Stimulated activated CD4-positive, alpha-beta T cell treated with anti-CD3 and anti-CD28 coated beads, Interleukin-1b, Interleukin-23, amount 100 ng/mL, for 1 hour (primary cell): ENCODE measurements at regions not wholly inside any gene's neighbourhood (a gene's known extent, or its start where the extent isn't known, plus 50 kb on each side); places are given as distances from the start of the nearest gene placed in this dataset.

Source experiments
- DNase-seq, 2 donors: peaks; one replicate each; pipeline ENCODE4 v3.0.0-alpha.2; 2020; ENCODE audit warnings: low read depth in 2 of 2

DNA sequence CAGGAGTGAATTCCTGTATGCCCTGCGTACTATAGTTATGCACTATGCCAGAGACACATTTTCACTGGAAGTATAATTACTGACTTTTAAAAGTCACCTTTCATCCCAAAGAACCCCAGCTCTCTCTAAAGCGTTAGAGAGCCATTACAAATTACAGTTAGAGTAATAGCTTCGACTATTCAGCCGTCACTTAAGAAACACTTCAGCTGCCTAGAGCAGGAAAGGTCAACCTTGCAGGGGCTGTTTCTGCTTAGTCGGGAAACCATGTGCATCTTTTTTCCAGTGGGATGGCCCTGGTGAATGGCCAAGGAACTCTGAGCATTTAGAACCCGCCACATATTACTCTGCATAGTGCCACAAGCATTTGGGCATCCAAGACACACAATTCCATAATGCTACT is 235.9 kb downstream of the ARRDC4 start:
- no peak for DNase-seq

DNA sequence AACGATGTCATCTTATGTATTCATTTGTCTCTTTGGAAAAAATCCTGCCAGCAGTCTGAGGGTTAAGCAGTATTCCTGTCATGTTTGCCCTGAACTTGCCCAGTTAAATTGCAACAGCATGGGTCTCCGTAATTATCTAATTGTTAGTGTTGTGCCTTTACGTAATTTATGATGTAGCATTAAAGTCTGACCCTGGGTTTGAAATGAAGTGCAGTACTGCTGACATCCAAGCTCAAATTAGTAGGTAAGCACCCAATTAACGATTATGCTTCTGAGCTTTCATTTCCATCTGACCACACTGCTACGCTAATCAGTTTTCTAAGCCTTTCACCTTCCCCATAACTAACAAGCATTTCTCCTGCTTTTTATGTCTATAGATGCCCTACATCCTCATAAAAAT is 241.8 kb downstream of the ARRDC4 start:
- no peak for DNase-seq

DNA sequence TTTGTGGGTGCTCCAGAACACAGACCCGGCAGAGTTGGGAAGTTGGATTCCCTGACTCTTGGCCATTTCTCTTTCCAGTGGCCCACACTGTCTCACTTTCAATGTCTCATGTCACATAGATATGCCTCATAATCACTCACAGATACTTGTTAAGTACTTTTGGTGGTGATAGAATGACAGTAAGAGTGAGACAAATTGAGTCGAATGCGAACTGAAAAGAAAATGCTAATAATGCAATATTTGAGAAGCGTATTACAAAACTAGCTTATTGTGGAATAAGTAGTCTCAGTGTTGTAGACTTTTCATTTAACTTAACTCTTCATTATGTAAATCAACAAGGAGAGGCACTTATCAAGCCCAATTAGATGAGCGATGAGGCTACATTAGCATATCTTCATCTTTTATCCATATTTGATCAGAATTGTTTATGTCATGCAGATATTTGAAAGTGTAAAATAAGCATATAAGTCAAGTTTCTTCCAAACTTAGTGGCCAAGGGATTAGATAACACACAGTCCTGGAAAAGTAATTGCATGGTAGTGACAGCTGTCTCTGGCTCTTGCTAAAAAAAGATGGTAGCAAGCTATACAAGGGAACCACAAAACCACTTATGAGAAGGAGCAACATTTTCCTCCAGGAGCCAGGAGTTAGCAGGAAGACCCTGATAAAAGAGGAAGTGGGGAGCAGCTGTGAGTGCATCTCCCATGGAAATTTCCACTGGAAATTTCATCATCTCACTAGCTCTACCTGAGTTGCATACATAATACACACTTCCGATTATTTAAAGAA is 243.6 kb downstream of the ARRDC4 start:
- no peak for DNase-seq

DNA sequence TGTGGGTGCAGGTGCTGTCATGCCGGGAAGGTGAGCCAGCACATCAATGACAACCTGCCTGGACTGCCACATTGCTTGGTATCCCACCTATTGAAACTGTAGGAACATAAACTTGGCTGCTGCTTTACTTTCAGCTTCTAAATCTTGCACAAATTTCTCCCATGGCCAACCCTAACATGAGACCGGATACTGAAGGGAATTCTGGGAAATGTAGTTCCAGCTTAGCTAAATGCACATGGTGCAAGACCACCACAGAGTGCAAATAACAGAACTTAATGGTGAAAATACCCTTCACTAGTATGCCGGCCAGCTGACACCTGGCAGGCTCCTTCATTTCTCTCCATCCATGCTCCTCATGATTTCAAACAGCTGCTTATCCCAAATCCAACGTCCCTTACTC is 247.4 kb downstream of the ARRDC4 start:
- no peak for DNase-seq

DNA sequence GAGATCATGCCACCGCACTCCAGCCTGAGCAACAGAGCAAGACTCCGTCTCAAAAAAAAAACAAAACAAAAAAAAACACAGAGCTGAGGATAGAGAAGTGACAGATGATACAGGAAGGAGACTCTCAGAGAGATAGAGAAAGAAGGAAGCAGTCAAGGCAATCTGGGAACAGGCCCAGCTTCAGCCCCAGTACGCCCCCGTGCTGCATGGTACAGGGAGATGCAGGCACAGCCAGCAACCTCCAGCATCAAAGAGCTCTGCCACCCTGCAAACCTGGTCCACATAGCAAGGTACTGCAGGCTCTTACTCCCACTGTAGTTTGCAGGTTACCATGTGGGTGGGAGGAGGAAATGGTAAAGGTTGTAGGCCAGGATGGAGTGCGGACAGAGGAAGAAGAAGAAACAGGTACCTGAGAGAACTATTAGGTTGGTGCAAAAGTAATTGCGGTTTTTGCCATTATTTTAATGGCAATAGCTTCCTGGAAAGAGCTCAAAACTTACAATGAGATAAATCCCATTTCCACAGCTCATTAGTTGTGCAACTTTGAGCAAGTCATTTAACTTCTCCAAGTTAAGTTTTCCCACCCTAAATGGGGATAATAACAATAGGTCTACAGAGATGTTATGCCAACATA is 253.0 kb downstream of the ARRDC4 start:
- DNase-seq = no peak

DNA sequence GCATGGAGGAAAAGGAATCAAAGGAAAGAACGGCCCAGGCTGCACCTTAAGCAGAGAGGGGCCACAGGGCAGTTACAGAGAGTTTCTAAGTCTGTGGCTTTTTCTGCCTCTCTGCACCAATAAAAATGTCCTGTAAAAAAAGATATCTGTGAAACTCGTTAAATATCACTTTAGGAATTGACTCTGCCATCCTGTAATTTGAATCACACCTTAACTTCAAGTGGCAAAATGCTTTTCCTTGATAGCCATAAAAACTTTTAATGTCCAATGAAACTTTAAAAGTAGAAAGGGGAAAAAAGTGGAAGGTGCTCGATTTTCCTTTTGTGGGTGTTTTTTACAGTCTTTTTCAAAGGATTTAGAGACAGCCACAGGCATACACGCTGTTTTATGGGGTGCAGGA is 255.7 kb downstream of the ARRDC4 start:
- no peak for DNase-seq

DNA sequence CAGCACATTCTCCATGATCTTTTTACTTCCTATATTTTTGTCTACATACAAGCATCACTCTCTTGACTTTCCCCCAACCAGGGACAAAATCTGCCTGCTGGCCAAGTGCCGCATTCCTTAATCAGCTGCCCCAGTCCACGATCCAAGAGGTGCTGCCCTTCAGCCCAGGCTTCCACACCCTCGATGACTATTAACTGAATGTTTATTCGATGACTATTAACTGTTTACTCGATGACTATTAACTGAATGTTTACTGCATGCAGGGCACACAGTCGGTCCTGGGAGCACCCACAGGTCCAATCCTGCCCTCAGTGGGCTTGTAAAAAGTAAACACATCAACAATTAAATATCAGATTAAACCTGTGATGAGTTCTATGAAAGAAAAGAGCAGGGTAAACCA is 256.9 kb downstream of the ARRDC4 start:
- DNase-seq = no peak

DNA sequence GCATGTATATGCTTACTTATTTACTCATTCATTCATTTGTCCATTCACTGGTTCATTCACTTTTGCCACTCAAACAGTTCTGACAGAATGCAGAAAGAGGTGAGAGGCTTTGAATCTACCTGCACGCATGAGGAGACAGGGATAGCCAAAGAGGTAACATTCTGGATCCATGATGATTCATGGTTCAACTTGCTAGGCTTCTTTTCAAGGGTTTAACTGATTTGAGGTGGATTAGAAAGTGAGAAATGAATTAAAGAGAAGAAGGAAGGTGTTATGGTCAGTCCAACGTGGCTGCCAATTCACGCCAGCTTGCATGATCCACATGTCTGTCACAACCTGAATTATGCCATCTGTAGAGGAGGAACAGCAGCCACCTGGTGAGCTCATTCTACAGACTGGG is 260.6 kb downstream of the ARRDC4 start:
- DNase-seq = no peak

DNA sequence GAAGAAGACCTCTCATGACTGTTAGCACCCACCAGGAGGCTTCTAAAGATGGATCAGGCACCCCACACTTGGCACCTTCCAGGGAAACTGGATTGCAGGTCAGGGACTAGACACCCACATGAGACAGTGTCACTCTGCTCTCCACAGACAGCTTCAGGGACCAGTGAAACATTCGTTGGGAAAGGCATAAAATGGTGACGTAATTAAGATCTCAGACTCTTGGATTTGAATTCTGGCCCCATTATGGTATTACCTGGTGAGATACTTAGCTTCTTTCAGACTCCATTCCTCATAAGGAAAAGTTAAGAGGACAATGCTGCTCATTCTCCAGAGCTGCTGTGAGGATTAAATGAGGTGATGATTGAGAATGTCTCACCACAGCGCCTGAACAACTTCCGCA is 261.1 kb downstream of the ARRDC4 start:
- no peak for DNase-seq

DNA sequence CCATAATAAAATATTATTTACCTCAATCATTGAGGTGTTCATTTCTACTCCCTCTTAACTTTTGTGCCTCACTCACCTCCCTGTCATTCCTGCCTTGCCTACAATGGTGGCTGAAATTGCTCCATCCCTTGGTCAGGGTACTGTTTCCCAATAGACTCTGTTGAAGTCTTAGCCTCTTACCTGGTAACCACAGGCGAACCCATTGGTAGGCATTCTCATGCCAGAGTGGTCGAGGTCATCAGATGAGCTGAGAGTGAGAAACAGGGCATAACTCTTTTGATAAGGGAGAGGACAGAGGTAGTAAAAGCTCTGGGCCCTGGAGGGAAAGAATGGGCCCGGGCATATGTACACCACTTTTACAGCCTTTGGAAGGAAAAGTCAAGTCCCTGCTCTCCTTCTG is 265.6 kb downstream of the ARRDC4 start:
- DNase-seq = no peak

DNA sequence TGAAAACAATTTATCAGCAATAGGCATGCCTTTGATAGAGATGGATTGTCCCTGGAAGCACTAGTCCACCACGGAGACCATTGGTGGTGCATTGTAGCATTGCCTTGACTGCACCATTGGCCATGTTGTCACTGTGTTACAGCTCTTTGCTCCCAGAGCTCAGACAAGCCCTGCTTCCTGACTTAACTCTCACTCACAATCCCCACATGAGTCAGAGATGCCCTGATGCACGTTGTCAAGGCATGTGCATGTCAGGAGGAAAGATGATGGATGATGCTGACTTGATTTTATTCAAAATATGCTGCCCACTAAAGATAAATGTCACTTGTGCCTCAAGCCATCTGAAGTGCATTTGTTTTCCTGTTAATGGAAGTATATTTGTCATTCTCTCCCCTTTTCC is 266.1 kb downstream of the ARRDC4 start:
- no peak for DNase-seq

DNA sequence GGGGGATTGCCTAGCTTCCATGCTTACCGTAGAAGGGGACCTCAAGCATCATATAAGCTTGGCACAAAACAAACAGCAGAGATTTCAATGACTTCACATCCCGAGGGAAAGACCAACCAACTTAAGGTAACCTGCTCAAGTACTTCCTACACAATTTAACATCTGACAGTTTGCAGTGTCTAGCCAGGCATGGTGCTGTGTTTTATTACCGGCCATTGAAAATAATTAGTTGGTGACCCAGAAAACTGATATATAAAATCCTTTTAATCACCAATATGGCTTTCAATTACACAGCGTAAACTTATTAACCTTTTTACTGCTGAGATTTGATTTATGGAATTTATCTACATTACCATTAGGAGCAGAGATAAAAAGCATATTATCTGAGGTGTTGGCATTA is 268.3 kb downstream of the ARRDC4 start:
- no peak for DNase-seq

DNA sequence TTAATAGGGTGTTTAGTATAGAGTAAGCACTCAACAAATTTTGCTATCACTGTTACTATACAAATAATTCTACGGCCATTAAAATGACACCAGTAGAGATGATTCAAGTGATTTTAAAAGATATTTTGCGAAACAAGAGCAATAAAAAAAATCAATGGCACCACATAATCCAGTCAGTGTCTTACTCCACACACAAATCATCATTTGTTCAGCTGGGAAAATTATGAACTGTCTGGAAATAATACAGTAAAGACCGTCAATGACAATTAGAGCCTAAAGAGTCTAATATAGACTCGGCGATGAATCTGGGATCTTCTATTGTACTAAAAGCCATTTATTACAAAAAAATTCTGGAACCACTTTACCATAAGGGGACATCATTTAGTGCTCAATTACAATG is 270.5 kb downstream of the ARRDC4 start:
- DNase-seq = no peak

DNA sequence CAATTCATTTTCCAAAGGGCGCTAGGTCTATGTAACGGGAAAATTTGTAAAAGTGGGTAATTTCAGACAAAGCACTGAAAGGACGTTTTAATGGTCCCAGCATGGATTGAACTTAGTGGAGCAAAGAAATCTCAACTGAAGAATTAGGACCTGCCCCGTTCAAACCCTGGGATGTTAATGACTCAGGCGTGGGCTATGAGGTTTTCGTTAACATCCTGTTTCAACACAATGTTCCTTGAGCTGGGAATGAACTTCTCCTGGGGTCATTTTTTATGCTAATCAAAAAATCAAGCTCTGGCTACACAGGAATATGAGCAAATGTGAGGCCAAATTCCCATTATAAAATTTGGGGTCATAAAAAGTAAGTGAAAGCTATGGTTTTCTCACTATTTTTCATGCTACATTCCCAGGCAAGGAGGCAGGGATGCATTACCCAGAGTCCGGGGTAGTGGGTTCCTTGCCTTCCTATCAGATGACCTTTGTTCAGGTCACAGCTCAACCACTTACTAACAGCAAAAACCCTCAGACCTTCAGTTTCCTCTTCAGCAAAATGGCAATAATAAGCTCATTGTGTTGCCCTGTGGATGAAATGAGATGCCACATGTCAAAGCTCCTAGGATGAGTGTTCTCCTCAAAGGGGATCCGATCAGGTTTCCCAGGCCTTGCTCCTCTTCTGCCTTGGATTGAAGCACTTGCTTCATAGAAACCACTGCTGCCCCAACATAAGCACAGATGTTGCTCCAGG is 271.4 kb downstream of the ARRDC4 start:
- no peak for DNase-seq

DNA sequence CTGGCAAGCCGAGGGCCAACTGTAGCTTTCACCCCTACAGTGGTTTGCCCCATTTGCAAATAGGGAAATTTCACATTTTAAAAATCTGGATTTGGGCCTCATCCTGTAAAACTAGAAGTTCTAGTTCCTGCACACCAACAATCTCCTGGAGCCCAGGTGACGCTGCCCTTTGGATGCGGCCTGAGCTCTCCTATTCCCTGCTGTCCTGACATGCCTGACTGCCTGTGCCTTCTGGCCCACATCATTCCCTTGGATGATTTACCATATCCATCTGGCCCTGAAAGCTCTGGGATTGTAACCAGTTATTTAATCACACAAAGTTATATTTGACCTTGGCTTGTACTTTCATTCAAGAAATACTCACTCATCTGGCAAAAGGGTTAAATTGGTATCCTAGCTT is 272.3 kb downstream of the ARRDC4 start:
- DNase-seq = no peak

DNA sequence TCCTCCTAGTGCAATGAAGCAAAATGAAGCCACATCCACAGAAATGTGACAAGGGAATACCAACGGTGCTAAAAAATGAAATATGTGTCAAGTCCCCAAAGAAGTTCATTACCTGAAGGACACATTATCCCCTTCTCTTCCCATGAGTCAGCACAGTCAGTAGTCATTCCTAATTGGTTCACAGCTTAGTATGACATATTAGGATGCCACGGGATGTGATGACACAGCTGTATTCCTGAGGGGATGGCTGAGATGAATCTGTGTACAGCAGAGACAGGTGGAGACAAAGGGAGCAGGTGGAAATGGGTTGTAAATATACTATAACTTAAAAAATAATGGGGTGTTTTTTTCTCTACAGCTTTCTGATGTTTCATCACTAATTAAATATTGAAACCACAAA is 273.4 kb downstream of the ARRDC4 start:
- DNase-seq = no peak

DNA sequence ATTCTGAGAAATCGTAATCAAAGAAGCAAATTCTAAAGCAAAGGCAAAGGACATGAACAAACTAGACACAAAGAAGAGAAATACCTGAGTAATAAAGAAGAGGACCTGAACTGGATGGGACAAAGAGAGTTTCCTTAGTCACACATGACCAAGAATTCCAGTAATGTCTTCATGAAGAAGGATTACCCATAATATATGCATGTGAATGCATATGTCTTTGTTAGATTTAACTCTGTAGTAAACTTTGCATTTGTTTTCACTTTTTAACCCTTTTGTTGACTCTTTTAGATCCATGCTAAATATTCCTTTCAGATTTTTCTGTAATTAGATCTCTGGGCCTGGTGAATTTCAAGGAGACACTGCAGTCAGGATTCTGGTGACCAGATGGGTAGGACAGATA is 279.8 kb downstream of the ARRDC4 start:
- no peak for DNase-seq

DNA sequence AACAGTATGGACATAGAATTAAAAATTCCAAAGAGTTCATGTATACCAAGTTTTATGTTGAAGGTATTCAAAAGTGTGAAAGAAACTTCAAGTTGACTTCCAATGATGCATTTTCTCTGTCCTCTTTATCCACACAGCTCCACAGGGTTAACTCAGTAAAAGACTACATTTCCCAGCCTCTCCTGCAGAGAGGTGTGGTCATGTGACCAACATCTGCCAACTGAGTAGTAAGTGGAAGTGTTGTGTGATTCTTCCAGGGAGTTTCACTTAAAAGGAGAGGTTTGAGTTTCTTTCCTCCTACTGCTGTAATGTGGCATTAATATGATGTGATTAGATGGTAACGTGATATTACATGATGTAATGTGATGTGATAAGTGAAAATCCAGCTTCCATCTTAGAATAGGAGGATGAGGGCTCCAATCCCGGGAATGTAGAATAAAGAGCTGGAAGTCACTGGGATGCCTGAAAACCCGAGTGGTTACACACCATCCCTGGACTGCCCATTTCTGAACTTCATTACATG is 280.6 kb downstream of the ARRDC4 start:
- no peak for DNase-seq

DNA sequence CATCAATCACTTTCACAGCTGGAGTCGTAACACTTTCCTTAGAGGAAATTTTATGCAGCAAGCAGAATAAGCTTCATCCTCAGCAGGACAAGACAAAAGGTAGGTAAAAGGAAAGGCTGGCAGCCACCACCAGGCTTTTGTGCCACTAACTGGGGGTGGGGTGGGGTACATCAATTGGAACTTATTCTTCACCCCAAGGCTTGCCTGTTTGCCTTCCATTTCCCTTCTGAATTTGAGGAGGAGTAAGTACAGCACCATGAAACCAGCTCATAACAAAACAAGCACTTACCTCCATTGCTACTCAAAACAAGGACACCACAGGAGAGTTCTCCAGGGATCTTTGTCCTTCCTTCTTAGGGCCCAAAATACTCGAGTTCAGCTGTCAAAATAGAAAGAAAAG is 296.8 kb downstream of the ARRDC4 start:
- no peak for DNase-seq

DNA sequence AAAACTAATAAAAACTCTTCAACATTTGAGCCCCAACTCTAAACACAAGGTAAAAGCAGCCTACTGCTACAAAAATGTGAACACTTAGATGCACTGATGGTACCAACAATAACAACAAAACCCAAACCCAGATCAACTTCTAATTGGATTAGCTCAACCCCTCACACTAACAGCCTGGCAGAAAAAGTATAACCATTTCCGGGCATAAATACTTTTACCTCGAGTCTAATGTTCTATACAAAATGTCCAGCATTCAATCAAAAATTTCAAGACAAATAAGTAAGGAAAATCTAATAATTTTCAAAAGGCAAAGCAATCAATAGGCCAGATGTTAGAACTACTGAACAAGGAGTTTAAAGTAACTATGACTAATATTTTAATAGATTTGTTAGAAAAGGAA is 303.3 kb downstream of the ARRDC4 start:
- DNase-seq = no peak

DNA sequence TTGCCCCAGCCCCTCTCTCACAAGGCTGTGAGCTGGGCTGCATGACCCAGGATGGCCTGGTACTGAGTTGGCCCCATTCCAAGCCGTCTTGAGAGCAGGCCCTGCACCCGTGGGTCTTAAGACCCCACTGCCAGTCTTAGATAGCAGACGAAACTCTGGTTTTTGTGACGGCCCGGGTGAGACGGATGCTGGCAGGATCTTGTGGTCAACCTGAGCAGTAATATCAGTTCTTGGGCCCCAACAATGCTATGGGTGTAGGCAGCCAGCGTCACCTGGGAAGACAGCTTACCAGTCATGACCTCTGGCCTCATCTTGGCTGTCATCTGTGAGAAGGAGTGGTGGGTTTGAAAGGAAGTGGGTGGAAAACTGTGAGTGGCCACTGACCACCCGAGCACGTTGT is 305.8 kb downstream of the ARRDC4 start:
- DNase-seq = no peak

DNA sequence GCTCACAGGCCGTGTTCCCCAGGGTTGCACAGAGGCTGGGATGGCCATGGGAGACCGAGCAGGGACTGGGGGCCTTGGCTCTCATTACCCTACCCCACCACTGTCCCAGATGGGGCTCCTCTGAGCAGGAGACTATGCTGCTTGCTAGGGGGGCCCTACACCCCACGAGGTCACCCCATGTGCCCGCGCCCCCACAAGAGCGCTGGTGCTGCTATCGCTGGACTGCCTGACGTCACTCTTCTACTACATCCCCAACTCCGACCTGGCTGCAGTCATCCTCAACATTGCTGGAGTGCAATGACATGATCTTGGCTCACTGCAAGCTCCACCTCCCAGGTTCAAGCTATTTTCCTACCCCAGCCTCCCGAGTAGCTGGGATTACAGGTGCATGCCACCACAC is 307.7 kb downstream of the ARRDC4 start:
- no peak for DNase-seq

DNA sequence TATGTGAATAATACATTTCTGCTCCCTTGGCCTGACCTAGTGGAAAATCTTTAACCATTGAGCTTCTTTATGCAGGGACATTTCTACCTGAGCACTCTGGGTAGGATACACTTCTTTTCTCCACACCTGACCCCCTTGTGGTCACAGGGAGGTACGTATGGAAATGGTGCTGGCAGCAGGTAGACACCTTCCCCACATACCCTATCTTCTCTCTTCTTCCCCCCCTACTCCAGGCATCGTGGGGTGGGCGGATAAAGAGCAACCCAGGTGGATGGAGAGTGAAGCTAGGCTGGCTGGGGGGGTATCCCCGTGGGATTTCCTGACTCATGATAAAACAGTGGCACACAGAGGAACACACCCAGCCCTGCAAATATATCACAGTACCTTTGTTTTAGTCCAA is 312.1 kb downstream of the ARRDC4 start:
- no peak for DNase-seq
